H7 (cell line): ENCODE measurements at regions not wholly inside any gene's neighbourhood (a gene's known extent, or its start where the extent isn't known, plus 50 kb on each side); places are given as distances from the start of the nearest gene placed in this dataset.

Source experiments
- DNase-seq: peaks from one replicate; pipeline ENCODE4 v3.0.0; 2012
- H3K27me3 ChIP-seq: 2 replicates; pipeline ENCODE4 v1.6.0; 2011; ENCODE audit warnings: mild to moderate bottlenecking, low read length; ENCODE audit not compliant: control insufficient read depth, insufficient read depth
- H3K36me3 ChIP-seq: replicated peaks from 2 replicates; pipeline ENCODE4 v1.5.1; 2011; ENCODE audit warnings: low read length; ENCODE audit not compliant: control insufficient read depth, insufficient read depth
- H3K4me3 ChIP-seq: 2 replicates; pipeline ENCODE4 v1.5.1; 2011; ENCODE audit warnings: low read depth, mild to moderate bottlenecking, control low read depth, low read length, moderate library complexity; ENCODE audit not compliant: insufficient read depth

DNA sequence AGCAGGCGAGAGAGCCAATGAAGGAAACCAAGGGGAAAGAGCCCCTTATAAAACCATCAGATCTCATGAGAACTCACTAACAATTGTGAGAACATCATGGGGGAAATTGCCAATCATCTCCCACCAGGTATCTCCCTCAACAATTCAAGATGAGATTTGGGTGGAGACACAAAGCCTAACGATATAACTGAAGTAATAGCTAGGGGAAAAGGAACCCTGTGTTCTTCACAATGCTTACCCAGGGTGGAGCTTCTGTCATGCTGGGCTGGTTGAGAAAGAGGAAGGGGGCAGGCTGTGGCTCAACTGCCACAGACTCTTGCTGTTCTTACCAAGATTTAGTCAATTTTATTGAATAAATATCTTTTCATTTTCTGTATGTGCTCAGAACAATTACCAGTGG is 392.1 kb upstream of the HS6ST1 start:
- no peak for DNase-seq
- Histone ChIP-seq H3K4me3 (no peak overlapping the region), H3K27me3 (no peaks in the 10 kb centered on the region), H3K36me3 (no peaks in the 10 kb centered on the region)

GRCh38 chr2:128714285-128714684 is 395.6 kb upstream of the HS6ST1 start:
- Histone ChIP-seq H3K27me3 (no peaks in the 10 kb centered on the region), H3K4me3 (no peak overlapping the region), H3K36me3 (no peaks in the 10 kb centered on the region)
- DNase-seq, result no peak

GRCh38 chr2:128714851-128715312 is 396.2 kb upstream of the HS6ST1 start:
- H3K36me3 ChIP-seq, result no peaks in the 10 kb centered on the region
- no peak overlapping the region for H3K4me3 ChIP-seq
- DNase-seq, result peak; percentile 56
- H3K27me3 ChIP-seq, result no peaks in the 10 kb centered on the region

GRCh38 chr2:128715360-128715759 is 396.7 kb upstream of the HS6ST1 start:
- no peak overlapping the region for H3K4me3 ChIP-seq
- no peaks in the 10 kb centered on the region for H3K27me3 ChIP-seq
- no peak for DNase-seq
- H3K36me3 ChIP-seq, result no peaks in the 10 kb centered on the region

DNA sequence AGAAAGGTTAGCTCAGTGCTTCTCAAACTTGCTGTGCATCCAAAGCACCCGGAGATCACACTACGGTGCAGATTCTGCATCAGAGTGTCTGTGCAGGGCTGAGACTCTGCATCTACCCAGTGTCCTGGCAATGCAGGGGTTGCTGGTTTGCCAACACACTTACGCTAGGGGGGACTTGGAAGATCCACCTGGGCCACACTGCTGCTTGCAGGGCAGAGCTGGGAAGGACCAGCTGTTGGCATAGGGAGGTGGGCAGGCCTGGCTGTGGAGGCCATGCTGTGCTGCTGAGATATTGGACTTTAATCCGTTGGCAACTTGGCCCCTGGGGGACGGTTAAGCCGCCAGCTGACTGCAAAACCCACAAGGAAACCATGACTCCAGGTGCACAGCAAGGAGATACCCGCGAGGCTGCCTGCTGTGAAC is 397.6 kb upstream of the HS6ST1 start:
- Histone ChIP-seq H3K27me3 (no peaks in the 10 kb centered on the region), H3K4me3 (no peak overlapping the region), H3K36me3 (no peaks in the 10 kb centered on the region)
- DNase-seq, result no peak

DNA sequence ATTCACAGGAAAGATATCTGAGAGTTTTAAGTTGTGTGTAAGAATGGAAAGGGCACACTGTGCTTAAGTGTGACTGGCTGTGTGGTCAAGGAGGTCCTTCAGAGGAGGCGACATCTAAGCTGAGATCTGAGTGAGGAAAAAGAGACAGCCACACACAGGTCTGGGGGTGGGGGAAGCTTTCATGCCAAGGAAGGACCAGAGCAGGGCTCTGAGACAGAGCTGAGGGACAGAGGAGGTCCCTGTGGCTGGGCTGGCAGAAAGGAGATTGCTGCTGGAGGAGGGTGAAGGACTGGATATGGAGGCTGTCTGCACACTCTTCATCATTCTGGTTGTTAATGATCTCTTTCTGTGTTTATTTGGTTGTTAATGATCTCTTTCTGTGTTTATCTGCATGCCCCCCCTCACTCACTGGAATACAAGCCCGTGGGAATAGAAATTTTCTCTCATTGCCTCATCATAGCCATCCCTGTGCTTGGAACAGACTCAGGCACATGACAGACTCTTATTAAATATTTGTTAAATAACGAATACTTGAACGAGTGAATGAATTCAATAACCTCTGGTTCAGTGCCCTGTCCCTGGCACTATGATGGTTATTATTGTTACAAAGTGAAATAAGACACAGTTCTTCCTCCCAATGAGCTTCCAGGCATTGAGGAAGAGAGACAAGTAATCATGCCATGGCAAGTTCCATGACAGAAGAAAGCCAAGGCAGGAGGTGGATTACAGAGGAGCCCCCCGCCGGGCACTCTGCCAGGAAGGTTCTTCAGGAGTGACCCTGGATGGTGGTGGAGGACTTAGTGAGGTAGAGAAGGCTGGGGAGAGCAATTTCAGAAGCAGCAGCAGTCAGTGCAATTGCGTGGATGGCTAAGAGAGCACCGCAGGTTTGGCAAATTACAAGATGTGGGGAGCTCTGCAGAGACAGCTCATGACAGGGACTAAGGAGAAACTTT is 399.4 kb upstream of the HS6ST1 start:
- no peaks in the 10 kb centered on the region for H3K27me3 ChIP-seq
- DNase-seq, result no peak
- no peak overlapping the region for H3K4me3 ChIP-seq
- no peaks in the 10 kb centered on the region for H3K36me3 ChIP-seq

DNA sequence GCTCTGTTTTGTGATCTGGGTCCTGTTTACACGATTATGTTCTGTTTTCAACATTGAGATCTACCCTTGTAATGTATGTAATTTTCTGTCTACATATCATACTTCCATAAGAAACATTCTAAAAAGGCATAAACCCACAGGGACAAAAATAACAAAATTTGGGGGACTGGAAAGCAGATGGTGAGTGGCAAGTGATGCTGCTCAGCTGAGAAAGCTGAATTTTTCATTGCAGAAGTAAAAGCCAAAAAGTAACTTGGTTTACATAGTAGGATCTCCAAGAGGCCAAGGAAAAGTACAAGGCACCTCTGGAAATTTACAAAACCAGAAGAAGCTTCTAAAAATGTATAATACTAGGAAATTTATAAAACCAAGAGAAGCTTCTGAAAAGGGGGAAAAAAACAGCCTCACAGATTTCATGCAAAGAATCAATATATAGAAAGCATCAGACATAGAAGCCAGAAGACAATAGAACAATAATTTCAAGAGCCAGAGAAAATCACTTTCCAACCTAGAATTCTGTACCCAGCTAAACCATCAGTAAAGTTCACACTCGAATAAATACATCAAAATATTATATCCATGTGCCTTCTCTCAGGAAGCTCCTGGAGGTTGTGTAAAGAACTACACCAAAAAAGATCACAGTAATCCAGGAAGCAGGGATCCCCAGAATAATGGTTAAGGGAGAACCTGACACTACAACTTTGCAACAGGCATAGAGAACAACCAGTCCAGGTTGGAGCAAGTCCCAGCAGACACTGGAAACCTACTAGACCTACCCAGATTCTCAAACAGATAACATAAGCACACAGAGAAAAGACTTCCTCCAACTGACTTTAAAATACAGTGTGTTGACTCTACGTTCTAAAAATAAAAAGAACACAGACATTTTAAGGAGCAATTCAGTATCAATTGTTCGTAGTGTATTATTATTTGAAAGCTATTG is 401.7 kb upstream of the HS6ST1 start:
- H3K4me3 ChIP-seq, result no peak overlapping the region
- no peaks in the 10 kb centered on the region for H3K36me3 ChIP-seq
- peak; percentile 38 for DNase-seq
- no peaks in the 10 kb centered on the region for H3K27me3 ChIP-seq

GRCh38 chr2:128721096-128721495 is 402.4 kb upstream of the HS6ST1 start:
- DNase-seq, result no peak
- Histone ChIP-seq H3K27me3 (no peaks in the 10 kb centered on the region), H3K4me3 (no peak overlapping the region), H3K36me3 (no peaks in the 10 kb centered on the region)

DNA sequence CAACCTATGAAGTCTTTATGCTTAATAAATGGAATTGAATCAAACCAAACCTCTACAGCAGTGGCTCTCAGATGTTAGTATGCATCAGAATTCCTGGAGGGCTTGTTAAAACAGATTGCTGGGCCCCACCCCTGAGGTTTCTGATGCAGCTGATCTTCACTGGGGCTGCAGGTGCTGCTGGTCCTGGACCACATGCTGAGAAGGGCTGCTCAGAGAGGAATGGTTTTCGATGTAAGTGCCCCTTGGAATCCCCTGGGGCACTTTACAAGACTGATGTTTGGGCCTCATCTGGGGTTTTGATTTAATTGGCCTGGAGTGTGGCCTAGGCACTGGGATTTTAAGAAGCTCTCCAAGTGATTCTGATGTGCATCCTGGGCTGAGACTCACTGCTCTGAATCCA is 403.8 kb upstream of the HS6ST1 start:
- no peak for DNase-seq
- no peak overlapping the region for H3K4me3 ChIP-seq
- H3K27me3 ChIP-seq, result no peaks in the 10 kb centered on the region
- H3K36me3 ChIP-seq, result no peaks in the 10 kb centered on the region

DNA sequence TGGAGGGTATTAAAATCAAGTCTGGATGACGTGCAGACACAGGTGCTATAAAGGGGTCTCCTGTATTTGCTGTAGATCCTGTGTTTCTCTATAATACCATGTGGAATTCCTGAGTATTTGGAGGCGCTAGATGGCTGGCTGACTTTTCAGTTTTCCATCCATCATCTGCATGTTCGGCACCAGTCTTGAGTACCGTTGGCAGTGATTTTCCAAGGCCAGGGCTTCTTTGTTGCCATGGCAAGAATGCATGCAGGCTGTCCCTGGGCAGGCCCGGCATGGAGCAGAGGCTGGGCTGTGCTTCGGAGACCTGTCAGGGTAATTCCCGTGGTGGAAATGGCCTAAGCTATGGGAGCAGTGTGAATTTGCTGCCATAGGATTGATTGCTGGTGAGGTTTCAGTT is 405.9 kb upstream of the HS6ST1 start:
- H3K4me3 ChIP-seq, result no peak overlapping the region
- DNase-seq, result no peak
- no peaks in the 10 kb centered on the region for H3K36me3 ChIP-seq
- H3K27me3 ChIP-seq, result no peaks in the 10 kb centered on the region

GRCh38 chr2:128724972-128725371 is 406.3 kb upstream of the HS6ST1 start:
- no peak overlapping the region for H3K4me3 ChIP-seq

GRCh38 chr2:128726236-128726635 is 407.6 kb upstream of the HS6ST1 start:
- no peaks in the 10 kb centered on the region for H3K27me3 ChIP-seq
- no peak for DNase-seq
- no peaks in the 10 kb centered on the region for H3K36me3 ChIP-seq
- no peak overlapping the region for H3K4me3 ChIP-seq

More at GRCh38 chr2:128724972-128725371, 406.3 kb upstream of the HS6ST1 start:
- DNase-seq, result no peak
- H3K36me3 ChIP-seq, result no peaks in the 10 kb centered on the region
- H3K27me3 ChIP-seq, result no peaks in the 10 kb centered on the region

- Histone ChIP-seq H3K36me3 (no peaks in the 10 kb centered on the region), H3K27me3 (no peaks in the 10 kb centered on the region), H3K4me3 (no peak overlapping the region)
- no peak for DNase-seq
Observed at GRCh38 chr2:128726911-128727310, 408.2 kb upstream of the HS6ST1 start.

GRCh38 chr2:128727404-128727803 is 408.7 kb upstream of the HS6ST1 start:
- no peaks in the 10 kb centered on the region for H3K36me3 ChIP-seq
- no peak overlapping the region for H3K4me3 ChIP-seq
- no peak for DNase-seq
- H3K27me3 ChIP-seq, result no peaks in the 10 kb centered on the region
